ENCODE measurements at regions not wholly inside any gene's neighbourhood (a gene's known extent, or its start where the extent isn't known, plus 50 kb on each side); places are given as distances from the start of the nearest gene placed in this dataset.
"Not testable (repeated sequence)": the region's sequence is repeated elsewhere in the genome, so short reads cannot be mapped to it uniquely, and the experiment has no call there.

DNA sequence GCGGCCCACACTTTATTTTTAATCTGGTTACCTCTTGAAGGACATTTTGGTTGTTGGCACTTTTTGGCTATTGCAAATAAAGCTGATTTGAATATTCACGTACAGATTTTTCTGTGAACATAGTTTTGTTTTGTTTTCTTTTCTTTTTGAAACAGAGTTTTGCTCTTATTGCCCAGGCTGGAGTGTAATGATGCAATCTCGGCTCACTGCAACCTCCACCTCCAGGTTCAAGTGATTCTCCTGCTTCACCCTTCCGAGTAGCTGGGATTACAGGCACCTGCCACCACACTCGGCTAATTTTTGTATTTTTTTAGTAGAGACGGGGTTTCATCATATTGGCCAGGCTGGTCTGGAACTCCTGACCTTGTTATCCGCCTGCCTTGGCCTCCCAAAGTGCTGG, 99.7 kb downstream of the NDFIP1 start:
- TF ChIP-seq POLR2A (IDR thresholded peaks at IDR 0.05), result not testable (repeated sequence)
- TF ChIP-seq, protein P1, sequence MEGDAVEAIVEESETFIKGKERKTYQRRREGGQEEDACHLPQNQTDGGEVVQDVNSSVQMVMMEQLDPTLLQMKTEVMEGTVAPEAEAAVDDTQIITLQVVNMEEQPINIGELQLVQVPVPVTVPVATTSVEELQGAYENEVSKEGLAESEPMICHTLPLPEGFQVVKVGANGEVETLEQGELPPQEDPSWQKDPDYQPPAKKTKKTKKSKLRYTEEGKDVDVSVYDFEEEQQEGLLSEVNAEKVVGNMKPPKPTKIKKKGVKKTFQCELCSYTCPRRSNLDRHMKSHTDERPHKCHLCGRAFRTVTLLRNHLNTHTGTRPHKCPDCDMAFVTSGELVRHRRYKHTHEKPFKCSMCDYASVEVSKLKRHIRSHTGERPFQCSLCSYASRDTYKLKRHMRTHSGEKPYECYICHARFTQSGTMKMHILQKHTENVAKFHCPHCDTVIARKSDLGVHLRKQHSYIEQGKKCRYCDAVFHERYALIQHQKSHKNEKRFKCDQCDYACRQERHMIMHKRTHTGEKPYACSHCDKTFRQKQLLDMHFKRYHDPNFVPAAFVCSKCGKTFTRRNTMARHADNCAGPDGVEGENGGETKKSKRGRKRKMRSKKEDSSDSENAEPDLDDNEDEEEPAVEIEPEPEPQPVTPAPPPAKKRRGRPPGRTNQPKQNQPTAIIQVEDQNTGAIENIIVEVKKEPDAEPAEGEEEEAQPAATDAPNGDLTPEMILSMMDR (IDR thresholded peaks at IDR 0.05), result not testable (repeated sequence)
